HG02763 (cell line): ENCODE measurements at regions not wholly inside any gene's neighbourhood (a gene's known extent, or its start where the extent isn't known, plus 50 kb on each side); places are given as distances from the start of the nearest gene placed in this dataset.
"Not testable (repeated sequence)": the region's sequence is repeated elsewhere in the genome, so short reads cannot be mapped to it uniquely, and the experiment has no call there.

Source experiments
- ATAC-seq: cut with Tn5 transposase; IDR thresholded peaks from one replicate; pipeline ENCODE4 v1.9.1; 2021; ENCODE audit warnings: mild to moderate bottlenecking, moderate library complexity; ENCODE audit not compliant: unreplicated experiment

GRCh38 chr6:25175681-25176080 is 103.5 kb upstream of the CARMIL1 start:
- ATAC-seq, result no peak

GRCh38 chr6:25176466-25176865 is 102.7 kb upstream of the CARMIL1 start:
- ATAC-seq, result no peak

GRCh38 chr6:25177500-25178028 is 101.6 kb upstream of the CARMIL1 start:
- ATAC-seq, result no peak

GRCh38 chr6:25178336-25179035 is 100.7 kb upstream of the CARMIL1 start:
- ATAC-seq, result no peak

GRCh38 chr6:25179051-25179778 is 100.0 kb upstream of the CARMIL1 start:
- no peak for ATAC-seq

GRCh38 chr6:25180630-25181349 is 98.4 kb upstream of the CARMIL1 start:
- ATAC-seq, result no peak

- ATAC-seq, result no peak
These were observed 97.8 kb upstream of the CARMIL1 start for GRCh38 chr6:25181350-25181724.

- no peak for ATAC-seq
These were observed 97.3 kb upstream of the CARMIL1 start for GRCh38 chr6:25181923-25182322.

- ATAC-seq, result no peak
These were observed 92.3 kb upstream of the CARMIL1 start for GRCh38 chr6:25186919-25187318.

GRCh38 chr6:25188232-25188631 is 90.9 kb upstream of the CARMIL1 start:
- no peak for ATAC-seq

- ATAC-seq, result no peak
These were observed 86.3 kb upstream of the CARMIL1 start for GRCh38 chr6:25192590-25193459.

- no peak for ATAC-seq
These were observed 85.6 kb upstream of the CARMIL1 start for GRCh38 chr6:25193460-25194171.

GRCh38 chr6:25194172-25194678 is 84.9 kb upstream of the CARMIL1 start:
- no peak for ATAC-seq

GRCh38 chr6:25196464-25196863 is 82.7 kb upstream of the CARMIL1 start:
- ATAC-seq, result no peak

- no peak for ATAC-seq
These were observed 82.1 kb upstream of the CARMIL1 start for GRCh38 chr6:25197111-25197510.

- no peak for ATAC-seq
These were observed 79.6 kb upstream of the CARMIL1 start for GRCh38 chr6:25199544-25199943.

- ATAC-seq, result no peak
These were observed 76.7 kb upstream of the CARMIL1 start for GRCh38 chr6:25202504-25202903.

GRCh38 chr6:25205629-25206028 is 73.5 kb upstream of the CARMIL1 start:
- ATAC-seq, result no peak

GRCh38 chr6:25207453-25208155 is 71.6 kb upstream of the CARMIL1 start:
- ATAC-seq, result not testable (repeated sequence)
